ENCODE measurements at regions not wholly inside any gene's neighbourhood (a gene's known extent, or its start where the extent isn't known, plus 50 kb on each side); places are given as distances from the start of the nearest gene placed in this dataset.

- no peak for TF ChIP-seq CTCF (IDR thresholded peaks at IDR 0.05; ENCODE audit: insufficient read depth, missing control alignments)
- FAIRE-seq (no peak), DNase-seq (ENCODE audit: insufficient read length, low spot score) (no peak)
Observed at GRCh38 chr12:128168273-128168672, 98.7 kb upstream of the TMEM132C start.

- FAIRE-seq (no peak), DNase-seq (ENCODE audit: insufficient read length, low spot score) (no peak)
- TF ChIP-seq CTCF (IDR thresholded peaks at IDR 0.05; ENCODE audit: insufficient read depth, missing control alignments): no peak
Observed at GRCh38 chr12:128170181-128170580, 96.8 kb upstream of the TMEM132C start.

DNA sequence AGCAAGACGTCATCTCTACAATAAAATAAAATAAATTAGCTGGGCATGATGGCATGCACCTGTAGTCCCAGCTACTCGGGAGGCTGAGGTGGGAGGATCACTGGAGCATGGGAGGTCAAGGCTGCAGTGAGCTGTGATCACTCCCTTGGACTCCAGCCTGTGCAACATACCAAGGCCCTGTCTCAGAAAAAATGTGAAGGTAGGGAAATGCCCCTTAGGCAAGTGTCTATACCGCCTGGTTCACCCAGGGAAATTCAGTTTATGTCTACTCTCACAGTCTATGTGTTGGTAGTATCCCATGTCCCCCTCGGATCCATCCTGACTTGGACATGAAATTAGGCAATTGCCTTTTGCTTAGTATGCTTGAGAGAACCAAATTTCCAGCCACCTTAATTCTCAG, 88.4 kb upstream of the TMEM132C start:
- TF ChIP-seq CTCF (IDR thresholded peaks at IDR 0.05; ENCODE audit: insufficient read depth, missing control alignments): no peak
- FAIRE-seq (no peak), DNase-seq (ENCODE audit: insufficient read length, low spot score) (no peak)

DNA sequence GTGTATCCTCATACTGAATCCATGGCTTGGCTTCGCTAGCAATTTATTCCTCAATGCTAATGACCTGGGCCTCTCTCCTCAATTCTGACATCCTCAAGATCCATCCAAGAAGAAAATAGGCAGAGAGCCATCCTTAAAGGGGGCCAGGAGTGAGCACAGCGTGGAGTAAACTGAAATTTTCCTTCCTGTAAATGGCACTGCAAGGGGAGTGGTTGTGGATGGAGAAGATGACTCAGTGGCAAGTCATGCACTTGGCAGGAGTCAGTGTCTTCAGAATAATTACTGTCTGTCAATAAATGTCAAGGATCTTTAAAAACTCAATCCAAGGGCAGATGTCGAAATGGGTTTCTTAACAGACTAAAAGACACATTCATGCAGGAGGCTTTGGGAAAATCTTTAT, 88.0 kb upstream of the TMEM132C start:
- DNase-seq (ENCODE audit: insufficient read length, low spot score) (no peak), FAIRE-seq (no peak)
- TF ChIP-seq CTCF (IDR thresholded peaks at IDR 0.05; ENCODE audit: insufficient read depth, missing control alignments): no peak

- DNase-seq (ENCODE audit: insufficient read length, low spot score) (no peak), FAIRE-seq (no peak)
- TF ChIP-seq CTCF (IDR thresholded peaks at IDR 0.05; ENCODE audit: insufficient read depth, missing control alignments): no peak
Observed at GRCh38 chr12:128180166-128180565, 86.8 kb upstream of the TMEM132C start.

DNA sequence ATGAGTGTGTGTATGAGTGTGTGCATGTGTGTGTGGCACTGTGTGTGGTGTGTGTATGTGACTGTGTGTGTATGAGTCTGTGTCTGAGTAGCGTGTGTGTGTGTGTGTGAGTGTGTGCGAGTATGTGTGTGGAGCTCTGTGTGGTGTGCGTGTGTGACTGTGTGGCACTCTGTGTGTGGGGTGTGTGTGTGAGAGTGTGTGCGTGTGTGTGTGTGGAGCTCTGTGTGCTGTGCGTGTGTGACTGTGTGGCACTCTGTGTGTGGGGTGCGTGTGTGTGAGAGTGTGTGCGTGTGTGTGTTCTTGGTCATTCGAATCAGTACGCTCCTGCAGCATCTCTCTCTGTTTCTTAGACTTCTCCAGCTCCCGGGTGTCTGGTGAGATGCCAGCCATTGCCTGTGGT, 76.9 kb upstream of the TMEM132C start:
- no peak for TF ChIP-seq CTCF (IDR thresholded peaks at IDR 0.05; ENCODE audit: insufficient read depth, missing control alignments)
- DNase-seq (ENCODE audit: insufficient read length, low spot score): no peak
- FAIRE-seq: no peak

GRCh38 chr12:128190614-128191013, 76.4 kb upstream of the TMEM132C start:
- TF ChIP-seq CTCF (IDR thresholded peaks at IDR 0.05; ENCODE audit: insufficient read depth, missing control alignments): peak; percentile 46
- DNase-seq (ENCODE audit: insufficient read length, low spot score) (no peak), FAIRE-seq (no peak)
